Parathyroid adenoma (tissue), 2 donors: ENCODE measurements at regions not wholly inside any gene's neighbourhood (a gene's known extent, or its start where the extent isn't known, plus 50 kb on each side); places are given as distances from the start of the nearest gene placed in this dataset.

Experiments
- H2AFZ ChIP-seq: fragments of 300-600 bp; sonication (generic); one replicate; pipeline ENCODE4 v1.7.0; 2017; ENCODE audit warnings: antibody characterized with exemption, mild to moderate bottlenecking
- H3K27ac ChIP-seq: fragments of 300-600 bp; sonication (generic); one replicate; pipeline ENCODE4 v1.7.0; 2017
- H3K27me3 ChIP-seq: fragments of 300-600 bp; sonication (generic); one replicate; pipeline ENCODE4 v1.7.0; 2017; ENCODE audit warnings: low read length; ENCODE audit not compliant: control insufficient read depth, insufficient read depth
- H3K36me3 ChIP-seq: fragments of 300-600 bp; sonication (generic); one replicate; pipeline ENCODE4 v1.7.0; 2017; ENCODE audit warnings: low read length; ENCODE audit not compliant: control insufficient read depth, insufficient read depth
- H3K4me1 ChIP-seq: fragments of 300-600 bp; sonication (generic); one replicate; pipeline ENCODE4 v1.7.0; 2017; ENCODE audit warnings: control low read depth
- H3K4me2 ChIP-seq: fragments of 300-600 bp; sonication (generic); one replicate; pipeline ENCODE4 v1.7.0; 2017; ENCODE audit warnings: low read length
- H3K4me3 ChIP-seq: fragments of 300-600 bp; sonication (generic); one replicate; pipeline ENCODE4 v1.7.0; 2017; ENCODE audit warnings: low read depth, low read length
- H3K79me2 ChIP-seq: fragments of 300-600 bp; sonication (generic); one replicate; pipeline ENCODE4 v1.7.0; 2017; ENCODE audit warnings: control low read depth
- H3K9ac ChIP-seq: fragments of 300-600 bp; sonication (generic); one replicate; pipeline ENCODE4 v1.7.0; 2017; ENCODE audit warnings: mild to moderate bottlenecking
- H3K9me3 ChIP-seq: fragments of 300-600 bp; sonication (generic); one replicate; pipeline ENCODE4 v1.7.0; 2017; ENCODE audit warnings: low read length; ENCODE audit not compliant: control insufficient read depth
- TF ChIP-seq, protein P1 (sequence below): fragments of 300-600 bp; sonication (generic); IDR thresholded peaks from one replicate; pipeline ENCODE4 v1.7.0; 2017; ENCODE audit warnings: antibody characterized with exemption, mild to moderate bottlenecking
- donor health status: primary hyperparathyroidism.

DNA sequence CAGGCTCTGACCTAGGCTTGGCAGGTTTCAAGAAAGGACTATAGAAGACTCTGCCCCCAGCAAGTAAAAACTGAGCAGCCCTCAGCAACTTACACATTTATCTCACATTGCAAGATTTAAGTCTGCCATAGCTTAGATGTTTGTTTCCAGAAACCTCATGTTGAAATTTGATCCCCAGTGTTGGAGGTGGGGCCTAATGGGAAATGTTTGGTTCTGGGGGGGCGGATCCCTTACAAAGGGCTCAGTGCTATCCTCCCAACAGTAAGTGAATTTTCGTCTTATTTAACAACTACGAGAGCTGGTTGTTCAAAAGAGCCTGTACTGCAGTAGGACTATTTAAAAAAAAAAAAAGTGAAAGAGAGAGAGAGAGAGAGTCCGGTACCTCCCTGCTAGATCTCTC is 125.2 kb upstream of the PROK2 start:
- Histone ChIP-seq H3K79me2 (no peaks in the 10 kb centered on the region), H3K4me2 (no peak overlapping the region), H3K9ac (no peak overlapping the region), H3K36me3 (no peaks in the 10 kb centered on the region), H3K4me1 (no peaks in the 10 kb centered on the region), H3K9me3 (no peaks in the 10 kb centered on the region), H3K4me3 (no peak overlapping the region), H3K27ac (no peak overlapping the region), H3K27me3 (no peaks in the 10 kb centered on the region), H2AFZ (no peak overlapping the region)
- TF ChIP-seq, protein P1, sequence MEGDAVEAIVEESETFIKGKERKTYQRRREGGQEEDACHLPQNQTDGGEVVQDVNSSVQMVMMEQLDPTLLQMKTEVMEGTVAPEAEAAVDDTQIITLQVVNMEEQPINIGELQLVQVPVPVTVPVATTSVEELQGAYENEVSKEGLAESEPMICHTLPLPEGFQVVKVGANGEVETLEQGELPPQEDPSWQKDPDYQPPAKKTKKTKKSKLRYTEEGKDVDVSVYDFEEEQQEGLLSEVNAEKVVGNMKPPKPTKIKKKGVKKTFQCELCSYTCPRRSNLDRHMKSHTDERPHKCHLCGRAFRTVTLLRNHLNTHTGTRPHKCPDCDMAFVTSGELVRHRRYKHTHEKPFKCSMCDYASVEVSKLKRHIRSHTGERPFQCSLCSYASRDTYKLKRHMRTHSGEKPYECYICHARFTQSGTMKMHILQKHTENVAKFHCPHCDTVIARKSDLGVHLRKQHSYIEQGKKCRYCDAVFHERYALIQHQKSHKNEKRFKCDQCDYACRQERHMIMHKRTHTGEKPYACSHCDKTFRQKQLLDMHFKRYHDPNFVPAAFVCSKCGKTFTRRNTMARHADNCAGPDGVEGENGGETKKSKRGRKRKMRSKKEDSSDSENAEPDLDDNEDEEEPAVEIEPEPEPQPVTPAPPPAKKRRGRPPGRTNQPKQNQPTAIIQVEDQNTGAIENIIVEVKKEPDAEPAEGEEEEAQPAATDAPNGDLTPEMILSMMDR: no peak

DNA sequence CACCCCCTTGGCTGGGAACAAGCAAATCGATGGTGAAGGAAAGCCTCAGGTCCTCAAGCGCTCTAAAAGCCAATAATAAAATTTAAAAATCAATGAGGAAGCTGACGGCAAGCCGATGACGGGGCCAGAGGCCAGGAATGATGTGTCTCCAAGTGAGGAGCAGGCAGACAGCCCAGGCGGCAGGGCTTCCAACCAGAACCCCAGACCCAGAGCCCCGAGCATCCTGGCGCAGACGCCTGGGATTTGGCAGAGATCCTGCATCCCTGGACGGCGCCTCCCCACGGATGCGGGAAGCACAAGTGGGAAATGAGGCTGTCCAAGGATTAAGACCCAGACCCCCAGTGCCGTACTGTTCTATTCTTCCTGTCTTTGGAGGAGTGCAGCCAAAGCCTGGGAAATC is 123.0 kb upstream of the PROK2 start:
- Histone ChIP-seq H3K4me1 (no peaks in the 10 kb centered on the region), H2AFZ (no peak overlapping the region), H3K9ac (no peak overlapping the region), H3K4me2 (no peak overlapping the region), H3K9me3 (no peaks in the 10 kb centered on the region), H3K79me2 (no peaks in the 10 kb centered on the region), H3K27ac (no peak overlapping the region), H3K36me3 (no peaks in the 10 kb centered on the region), H3K27me3 (no peaks in the 10 kb centered on the region), H3K4me3 (no peak overlapping the region)
- TF ChIP-seq, protein P1: no peak

DNA sequence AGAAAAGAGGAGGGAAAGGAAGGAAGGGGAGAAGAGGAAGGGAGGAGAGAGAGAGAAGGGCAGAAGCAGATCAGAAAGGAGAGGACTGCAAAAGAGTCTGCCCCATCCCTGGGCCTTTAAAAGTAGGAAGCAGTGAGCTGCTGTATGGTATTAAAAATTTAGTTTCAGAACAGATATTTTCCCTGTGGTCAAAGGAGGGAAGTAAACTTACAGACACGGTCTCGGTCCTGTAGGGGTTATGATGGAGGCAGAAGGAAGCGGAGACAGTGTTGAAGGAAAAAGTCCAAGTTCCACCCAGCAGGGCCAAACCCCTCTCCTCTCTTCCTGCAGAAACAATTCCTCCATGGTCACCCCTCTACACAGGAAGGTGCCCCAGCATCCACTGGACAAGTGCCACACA is 122.0 kb upstream of the PROK2 start:
- Histone ChIP-seq H3K9me3 (no peaks in the 10 kb centered on the region), H3K9ac (no peak overlapping the region), H3K4me1 (no peaks in the 10 kb centered on the region), H3K27ac (no peak overlapping the region), H2AFZ (no peak overlapping the region), H3K4me3 (no peak overlapping the region), H3K27me3 (no peaks in the 10 kb centered on the region), H3K79me2 (no peaks in the 10 kb centered on the region), H3K36me3 (no peaks in the 10 kb centered on the region), H3K4me2 (no peak overlapping the region)
- TF ChIP-seq, protein P1: no peak

DNA sequence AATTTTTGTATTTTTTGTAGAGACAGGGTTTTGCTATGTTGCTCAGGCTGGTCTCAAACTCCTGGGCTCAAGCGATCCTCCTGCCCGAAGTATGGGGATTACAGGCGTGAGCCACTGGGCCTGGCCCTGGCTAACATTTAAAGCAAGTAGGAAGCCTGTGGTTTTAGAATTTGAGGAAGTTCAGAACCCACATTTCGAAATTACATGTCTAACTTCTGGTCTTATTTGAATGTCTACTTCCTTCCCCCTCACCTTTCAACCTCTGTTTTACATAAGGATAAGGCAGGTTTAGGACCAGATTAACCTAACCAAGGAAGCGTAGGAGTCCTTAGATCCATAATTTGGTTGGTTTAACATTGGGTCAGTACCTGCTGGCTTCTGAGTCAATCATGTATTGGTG is 120.5 kb upstream of the PROK2 start:
- H3K9ac ChIP-seq: no peak overlapping the region
- H3K4me1 ChIP-seq: no peaks in the 10 kb centered on the region
- H3K27me3 ChIP-seq: no peaks in the 10 kb centered on the region
- no peaks in the 10 kb centered on the region for H3K79me2 ChIP-seq
- no peak overlapping the region for H2AFZ ChIP-seq
- TF ChIP-seq, protein P1: no peak
- no peaks in the 10 kb centered on the region for H3K9me3 ChIP-seq
- no peak overlapping the region for H3K4me3 ChIP-seq
- H3K36me3 ChIP-seq: no peaks in the 10 kb centered on the region
- H3K27ac ChIP-seq: no peak overlapping the region
- H3K4me2 ChIP-seq: no peak overlapping the region

DNA sequence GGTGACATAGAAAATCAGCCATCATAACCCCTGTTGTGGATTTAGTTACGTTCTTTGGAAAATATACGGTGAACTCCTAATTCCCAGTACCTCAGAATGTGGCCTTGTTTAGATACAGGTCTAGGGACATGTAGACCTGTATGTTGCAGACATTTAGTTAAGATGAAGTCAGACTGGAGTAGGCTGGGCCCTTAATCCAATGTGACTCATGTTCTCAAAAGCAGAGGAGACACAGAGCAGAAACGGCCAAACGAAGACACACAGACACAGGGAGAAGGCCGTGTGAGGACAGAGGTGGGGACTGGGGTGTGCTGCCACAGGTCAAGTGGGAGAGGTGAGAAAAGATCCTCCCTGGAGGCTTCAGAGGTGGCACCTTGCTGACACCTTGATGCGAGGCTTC is 119.0 kb upstream of the PROK2 start:
- Histone ChIP-seq H3K4me3 (no peak overlapping the region), H3K27me3 (no peaks in the 10 kb centered on the region), H3K36me3 (no peaks in the 10 kb centered on the region), H3K79me2 (no peaks in the 10 kb centered on the region), H3K4me2 (no peak overlapping the region), H3K27ac (no peak overlapping the region), H3K9me3 (no peaks in the 10 kb centered on the region), H3K4me1 (no peaks in the 10 kb centered on the region), H3K9ac (no peak overlapping the region), H2AFZ (no peak overlapping the region)
- TF ChIP-seq, protein P1: no peak
